Spinal cord (tissue), 9 donors: ENCODE measurements at regions not wholly inside any gene's neighbourhood (a gene's known extent, or its start where the extent isn't known, plus 50 kb on each side); places are given as distances from the start of the nearest gene placed in this dataset.

Source experiments
- DNase-seq, 6 donors: peaks; one replicate each; pipeline versions ENCODE4 v3.0.0 to v3.0.0-alpha.2; 2013 to 2015; ENCODE audit warnings: low spot score in 6 of 6, low read depth in 4 of 6
- H3K27ac ChIP-seq: one replicate; pipeline ENCODE4 v1.5.1; 2013; ENCODE audit warnings: low read depth, low read length, control low read depth
- H3K27me3 ChIP-seq: one replicate; pipeline ENCODE4 v1.6.1; 2013; ENCODE audit warnings: low read length; ENCODE audit not compliant: control insufficient read depth, insufficient read depth
- H3K36me3 ChIP-seq: one replicate; pipeline ENCODE4 v1.6.1; 2013; ENCODE audit warnings: low read length; ENCODE audit not compliant: control insufficient read depth, insufficient read depth
- H3K4me1 ChIP-seq: one replicate; pipeline ENCODE4 v1.6.1; 2013; ENCODE audit warnings: low read length; ENCODE audit not compliant: control insufficient read depth, insufficient read depth
- H3K4me3 ChIP-seq: one replicate; pipeline ENCODE4 v1.5.1; 2013; ENCODE audit warnings: low read depth, low read length, control low read depth
- H3K9me3 ChIP-seq: one replicate; pipeline ENCODE4 v1.6.1; 2013; ENCODE audit warnings: low read length; ENCODE audit not compliant: control insufficient read depth, insufficient read depth
- WGBS: methylation state at CpG from one replicate; pipeline ENCODE4 v1.1.5; 2013; ENCODE audit warnings: missing lambda C conversion rate; ENCODE audit not compliant: insufficient coverage; 5-methylcytosine and 5-hydroxymethylcytosine counted together
- donor health status: healthy.

- Histone ChIP-seq H3K4me3 (no peak overlapping the region), H3K36me3 (no peaks in the 10 kb centered on the region), H3K27ac (no peak overlapping the region), H3K9me3 (peaks cover 2% of the 10 kb centered on the region), H3K27me3 (no peaks in the 10 kb centered on the region), H3K4me1 (no peaks in the 10 kb centered on the region)
- WGBS = 85% methylated on average over 2 of the region's 2 CpGs
- no peak for DNase-seq
These were observed 1291.9 kb downstream of the SI start for GRCh38 chr3:163786416-163786815.

- Histone ChIP-seq H3K36me3 (no peaks in the 10 kb centered on the region), H3K27me3 (no peaks in the 10 kb centered on the region), H3K9me3 (peaks cover 2% of the 10 kb centered on the region), H3K4me3 (no peak overlapping the region), H3K4me1 (no peaks in the 10 kb centered on the region), H3K27ac (no peak overlapping the region)
- no peak for DNase-seq
These were observed 1292.6 kb downstream of the SI start for GRCh38 chr3:163785693-163786092.

GRCh38 chr3:163779396-163780344, 1298.6 kb downstream of the SI start:
- Histone ChIP-seq H3K27ac (no peak overlapping the region), H3K4me1 (no peaks in the 10 kb centered on the region), H3K4me3 (no peak overlapping the region), H3K36me3 (no peaks in the 10 kb centered on the region), H3K27me3 (no peaks in the 10 kb centered on the region), H3K9me3 (no peaks in the 10 kb centered on the region)
- WGBS = 57% methylated on average over 3 of the region's 13 CpGs
- DNase-seq = no peak

GRCh38 chr3:163776743-163777142, 1301.6 kb downstream of the SI start:
- Histone ChIP-seq H3K27ac (no peak overlapping the region), H3K4me3 (no peak overlapping the region), H3K27me3 (no peaks in the 10 kb centered on the region), H3K9me3 (no peaks in the 10 kb centered on the region), H3K36me3 (no peaks in the 10 kb centered on the region), H3K4me1 (no peaks in the 10 kb centered on the region)
- DNase-seq = peak in 1 of 6 donors; percentile 1

GRCh38 chr3:163773136-163773535, 1305.2 kb downstream of the SI start:
- H3K36me3 ChIP-seq = no peaks in the 10 kb centered on the region
- no peaks in the 10 kb centered on the region for H3K4me1 ChIP-seq
- no peaks in the 10 kb centered on the region for H3K27me3 ChIP-seq
- H3K27ac ChIP-seq = no peak overlapping the region
- H3K4me3 ChIP-seq = no peak overlapping the region
- no peaks in the 10 kb centered on the region for H3K9me3 ChIP-seq
- no peak for DNase-seq

- no peak overlapping the region for H3K27ac ChIP-seq
- no peak for DNase-seq
- H3K4me3 ChIP-seq = no peak overlapping the region
- no peaks in the 10 kb centered on the region for H3K9me3 ChIP-seq
- H3K4me1 ChIP-seq = no peaks in the 10 kb centered on the region
- no peaks in the 10 kb centered on the region for H3K27me3 ChIP-seq
- H3K36me3 ChIP-seq = no peaks in the 10 kb centered on the region
These were observed 1310.2 kb downstream of the SI start for GRCh38 chr3:163768048-163768447.

GRCh38 chr3:163766112-163766511, 1312.2 kb downstream of the SI start:
- no peaks in the 10 kb centered on the region for H3K4me1 ChIP-seq
- DNase-seq = peak in 1 of 6 donors; percentile 44
- H3K27ac ChIP-seq = no peak overlapping the region
- H3K36me3 ChIP-seq = no peaks in the 10 kb centered on the region
- no peaks in the 10 kb centered on the region for H3K27me3 ChIP-seq
- no peak overlapping the region for H3K4me3 ChIP-seq
- H3K9me3 ChIP-seq = no peaks in the 10 kb centered on the region

GRCh38 chr3:163753033-163753432, 1325.3 kb downstream of the SI start:
- WGBS = 88% methylated on average over 1 of the region's 1 CpG
- peaks cover 2% of the 10 kb centered on the region for H3K9me3 ChIP-seq
- H3K36me3 ChIP-seq = no peaks in the 10 kb centered on the region
- H3K27me3 ChIP-seq = no peaks in the 10 kb centered on the region
- DNase-seq = no peak
- no peaks in the 10 kb centered on the region for H3K4me1 ChIP-seq
- no peak overlapping the region for H3K27ac ChIP-seq
- no peak overlapping the region for H3K4me3 ChIP-seq

GRCh38 chr3:163745204-163745603, 1333.1 kb downstream of the SI start:
- Histone ChIP-seq H3K36me3 (no peaks in the 10 kb centered on the region), H3K4me3 (no peak overlapping the region), H3K4me1 (no peaks in the 10 kb centered on the region), H3K27ac (no peak overlapping the region), H3K27me3 (no peaks in the 10 kb centered on the region), H3K9me3 (no peaks in the 10 kb centered on the region)
- no peak for DNase-seq
- WGBS = 59% methylated on average over 2 of the region's 2 CpGs

GRCh38 chr3:163735394-163735793, 1342.9 kb downstream of the SI start:
- WGBS = no CpG with 5 or more reads among the region's 1 CpG
- no peak for DNase-seq
- H3K36me3 ChIP-seq = no peaks in the 10 kb centered on the region

More at GRCh38 chr3:163735394-163735793, 1342.9 kb downstream of the SI start:
- H3K4me3 ChIP-seq = no peak overlapping the region
- H3K4me1 ChIP-seq = no peaks in the 10 kb centered on the region
- no peaks in the 10 kb centered on the region for H3K27me3 ChIP-seq
- H3K27ac ChIP-seq = no peak overlapping the region
- H3K9me3 ChIP-seq = no peaks in the 10 kb centered on the region
